ENCODE measurements at regions not wholly inside any gene's neighbourhood (a gene's known extent, or its start where the extent isn't known, plus 50 kb on each side); places are given as distances from the start of the nearest gene placed in this dataset.

DNA sequence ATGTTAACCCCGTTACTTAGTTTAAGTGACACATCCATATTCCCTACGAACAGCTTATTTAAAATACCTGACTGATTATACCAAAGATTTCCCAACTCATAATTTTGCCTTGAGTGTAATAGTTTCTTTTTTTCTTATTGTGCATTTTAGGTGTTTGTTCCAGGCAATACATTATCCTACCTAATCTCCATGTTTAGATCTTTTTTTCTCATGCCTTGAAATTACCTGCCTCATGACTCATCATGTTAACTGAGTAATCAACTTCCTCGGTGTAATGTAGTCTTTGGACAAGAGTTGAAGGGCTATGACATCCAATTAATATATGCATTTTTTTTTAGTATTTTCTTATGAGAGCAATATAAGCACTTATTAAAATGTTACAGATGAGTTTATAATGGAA is 228.7 kb upstream of the ANKRD50 start:
- no peak overlapping the region for H3K4me3 ChIP-seq
- DNase-seq (ENCODE audit: low spot score) = no peak
- H3K27ac ChIP-seq = no peak overlapping the region
- TF ChIP-seq, protein P1, sequence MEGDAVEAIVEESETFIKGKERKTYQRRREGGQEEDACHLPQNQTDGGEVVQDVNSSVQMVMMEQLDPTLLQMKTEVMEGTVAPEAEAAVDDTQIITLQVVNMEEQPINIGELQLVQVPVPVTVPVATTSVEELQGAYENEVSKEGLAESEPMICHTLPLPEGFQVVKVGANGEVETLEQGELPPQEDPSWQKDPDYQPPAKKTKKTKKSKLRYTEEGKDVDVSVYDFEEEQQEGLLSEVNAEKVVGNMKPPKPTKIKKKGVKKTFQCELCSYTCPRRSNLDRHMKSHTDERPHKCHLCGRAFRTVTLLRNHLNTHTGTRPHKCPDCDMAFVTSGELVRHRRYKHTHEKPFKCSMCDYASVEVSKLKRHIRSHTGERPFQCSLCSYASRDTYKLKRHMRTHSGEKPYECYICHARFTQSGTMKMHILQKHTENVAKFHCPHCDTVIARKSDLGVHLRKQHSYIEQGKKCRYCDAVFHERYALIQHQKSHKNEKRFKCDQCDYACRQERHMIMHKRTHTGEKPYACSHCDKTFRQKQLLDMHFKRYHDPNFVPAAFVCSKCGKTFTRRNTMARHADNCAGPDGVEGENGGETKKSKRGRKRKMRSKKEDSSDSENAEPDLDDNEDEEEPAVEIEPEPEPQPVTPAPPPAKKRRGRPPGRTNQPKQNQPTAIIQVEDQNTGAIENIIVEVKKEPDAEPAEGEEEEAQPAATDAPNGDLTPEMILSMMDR (IDR thresholded peaks at IDR 0.05) = no peak

GRCh38 chr4:124940387-124940786 is 227.9 kb upstream of the ANKRD50 start:
- no peak for DNase-seq (ENCODE audit: low spot score)
- H3K27ac ChIP-seq = peak overlapping the region in 1 of 2 donors; percentile 49
- no peak overlapping the region for H3K4me3 ChIP-seq
- TF ChIP-seq, protein P1 (IDR thresholded peaks at IDR 0.05) = no peak

DNA sequence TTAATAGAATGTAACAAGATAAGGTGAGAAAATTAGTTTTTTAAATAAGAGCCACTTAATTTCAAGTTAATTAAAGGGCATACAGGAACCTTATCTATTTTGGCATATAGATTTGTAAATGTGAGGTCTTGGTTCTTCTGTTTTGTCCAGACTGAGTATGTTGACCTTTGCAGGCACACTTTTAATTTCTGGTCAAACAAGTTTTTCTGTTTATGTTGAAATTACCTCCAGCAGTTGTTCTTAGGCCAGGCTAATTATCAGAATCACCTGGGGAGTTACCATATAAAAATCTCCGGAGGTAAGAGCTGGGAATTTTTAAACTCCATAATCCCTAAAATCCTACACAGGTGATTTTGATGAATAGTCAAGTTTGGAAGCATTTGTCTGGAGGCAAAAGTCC is 227.4 kb upstream of the ANKRD50 start:
- TF ChIP-seq, protein P1 (IDR thresholded peaks at IDR 0.05) = no peak
- Histone ChIP-seq H3K27ac (peak overlapping the region in 1 of 2 donors; percentile 49), H3K4me3 (no peak overlapping the region)
- DNase-seq (ENCODE audit: low spot score) = no peak

GRCh38 chr4:124938836-124939235 is 226.3 kb upstream of the ANKRD50 start:
- no peak for DNase-seq (ENCODE audit: low spot score)
- Histone ChIP-seq H3K27ac (no peak overlapping the region), H3K4me3 (no peak overlapping the region)
- TF ChIP-seq, protein P1 (IDR thresholded peaks at IDR 0.05) = no peak

DNA sequence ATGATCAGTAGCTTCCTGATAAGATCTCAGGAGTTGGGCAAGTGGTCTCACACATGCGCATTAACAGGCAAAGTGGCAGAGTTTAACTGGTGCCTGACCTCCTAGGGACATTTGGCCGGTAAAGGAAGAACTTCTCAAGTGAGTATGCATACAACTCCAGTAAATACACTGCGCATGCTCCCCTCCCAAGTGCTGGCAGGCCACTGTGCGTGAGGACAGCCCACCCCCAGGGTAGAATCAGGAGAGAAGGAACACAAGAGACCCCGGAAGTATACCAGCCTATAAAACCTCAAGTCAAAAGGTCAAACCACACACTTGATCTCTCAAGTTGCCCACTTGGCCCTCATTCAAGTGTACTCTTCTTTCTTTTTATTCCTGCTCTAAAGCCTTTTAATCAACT is 225.5 kb upstream of the ANKRD50 start:
- no peak for DNase-seq (ENCODE audit: low spot score)
- Histone ChIP-seq H3K4me3 (no peak overlapping the region), H3K27ac (no peak overlapping the region)
- TF ChIP-seq, protein P1 (IDR thresholded peaks at IDR 0.05) = no peak

GRCh38 chr4:124936427-124936826 is 223.9 kb upstream of the ANKRD50 start:
- DNase-seq (ENCODE audit: low spot score) = no peak
- no peak overlapping the region for H3K4me3 ChIP-seq
- peak overlapping the region in 1 of 2 donors; percentile 13 for H3K27ac ChIP-seq
- TF ChIP-seq, protein P1 (IDR thresholded peaks at IDR 0.05) = no peak

- H3K27ac ChIP-seq = no peak overlapping the region
- no peak for DNase-seq (ENCODE audit: low spot score)
- no peak overlapping the region for H3K4me3 ChIP-seq
- TF ChIP-seq, protein P1 (IDR thresholded peaks at IDR 0.05) = no peak
These were observed 222.4 kb upstream of the ANKRD50 start for GRCh38 chr4:124934916-124935315.
